GM13976 (cell line): ENCODE measurements at regions not wholly inside any gene's neighbourhood (a gene's known extent, or its start where the extent isn't known, plus 50 kb on each side); places are given as distances from the start of the nearest gene placed in this dataset.
"Not testable (repeated sequence)": the region's sequence is repeated elsewhere in the genome, so short reads cannot be mapped to it uniquely, and the experiment has no call there.

Experiments
- DNase-seq: peaks from one replicate; pipeline ENCODE4 v3.0.0; 2012; ENCODE audit warnings: low spot score
- CTCF ChIP-seq: IDR thresholded peaks from 2 replicates; pipeline ENCODE4 v1.5.1; 2012; ENCODE audit warnings: borderline replicate concordance, mild to moderate bottlenecking; ENCODE audit not compliant: insufficient read depth; ENCODE audit errors: extremely low read depth, missing control alignments, control extremely low read depth
- in situ Hi-C: fragments of 300-500 bp; cut with MboI; formaldehyde crosslinking; loops from one replicate; pipeline ENCODE4 v1.12.0; 2022; ENCODE audit warnings: low sequenced_read_pairs, mixed read lengths, inconsistent platforms; ENCODE audit not compliant: unreplicated experiment

GRCh38 chr6:26754212-26754611 lies 94.7 kb upstream of the ZNF322 start:
- no peak for DNase-seq
- no peak for TF ChIP-seq CTCF
- in situ Hi-C loops, result no loop called here

GRCh38 chr6:26754801-26755200 lies 95.3 kb upstream of the ZNF322 start:
- in situ Hi-C loops, DNase-seq: not testable (repeated sequence)

GRCh38 chr6:26756067-26756805 lies 96.7 kb upstream of the ZNF322 start:
- DNase-seq, in situ Hi-C loops: not testable (repeated sequence)

GRCh38 chr6:26766203-26766902 lies 106.8 kb upstream of the ZNF322 start:
- DNase-seq, in situ Hi-C loops: not testable (repeated sequence)

GRCh38 chr6:26770941-26771666 lies 111.6 kb upstream of the ZNF322 start:
- in situ Hi-C loops, DNase-seq: not testable (repeated sequence)

GRCh38 chr6:26773414-26773813 lies 113.9 kb upstream of the ZNF322 start:
- DNase-seq, in situ Hi-C loops: not testable (repeated sequence)

GRCh38 chr6:26780563-26780962 lies 121.0 kb upstream of the ZNF322 start:
- in situ Hi-C loops, DNase-seq: not testable (repeated sequence)

GRCh38 chr6:26795474-26796307 lies 136.1 kb upstream of the ZNF322 start:
- DNase-seq, in situ Hi-C loops: not testable (repeated sequence)

GRCh38 chr6:26799903-26800633 lies 140.5 kb upstream of the ZNF322 start:
- in situ Hi-C loops, DNase-seq: not testable (repeated sequence)

- in situ Hi-C loops, DNase-seq: not testable (repeated sequence)
These were observed 144.2 kb upstream of the ZNF322 start for GRCh38 chr6:26803762-26804161.

- DNase-seq, in situ Hi-C loops: not testable (repeated sequence)
These were observed 152.1 kb upstream of the ZNF322 start for GRCh38 chr6:26811486-26812116.

- in situ Hi-C loops, result not testable (repeated sequence)
These were observed 159.2 kb upstream of the ZNF322 start for GRCh38 chr6:26818640-26819225.

GRCh38 chr6:26827965-26828364 lies 168.4 kb upstream of the ZNF322 start:
- DNase-seq, in situ Hi-C loops: not testable (repeated sequence)

More at GRCh38 chr6:26818640-26819225, 159.2 kb upstream of the ZNF322 start:
- not testable (repeated sequence) for DNase-seq

GRCh38 chr6:26829480-26829879 lies 169.9 kb upstream of the ZNF322 start:
- in situ Hi-C loops, DNase-seq: not testable (repeated sequence)

GRCh38 chr6:26830992-26831391 lies 171.4 kb upstream of the ZNF322 start:
- in situ Hi-C loops, DNase-seq: not testable (repeated sequence)
